Liver (tissue), 3 donors: ENCODE measurements at regions not wholly inside any gene's neighbourhood (a gene's known extent, or its start where the extent isn't known, plus 50 kb on each side); places are given as distances from the start of the nearest gene placed in this dataset.

Experiments
- EGR1 ChIP-seq, 2 donors: IDR thresholded peaks; 2 replicates each; pipeline ENCODE4 v1.6.1; 2016 to 2018; ENCODE audit warnings: antibody characterized with exemption in 2 of 2, low read depth in 2 of 2
- HNF4G ChIP-seq: IDR thresholded peaks from 2 replicates; pipeline ENCODE4 v1.6.1; 2016; ENCODE audit warnings: antibody characterized with exemption
- JUND ChIP-seq, 2 donors: IDR thresholded peaks; 2 replicates each; pipeline ENCODE4 v1.6.1; 2016; ENCODE audit warnings: antibody characterized with exemption in 2 of 2
- MAX ChIP-seq: IDR thresholded peaks from 2 replicates; pipeline ENCODE4 v1.6.1; 2016; ENCODE audit warnings: antibody characterized with exemption
- RAD21 ChIP-seq, 2 donors: IDR thresholded peaks; 2 replicates each; pipeline ENCODE4 v1.6.1; 2016; ENCODE audit warnings: antibody characterized with exemption in 2 of 2, mild to moderate bottlenecking in 2 of 2
- RXRA ChIP-seq, 2 donors: IDR thresholded peaks; 2 replicates each; pipeline ENCODE4 v1.6.1; 2017 to 2018; ENCODE audit warnings: antibody characterized with exemption in 2 of 2, mild to moderate bottlenecking in 1 of 2
- SP1 ChIP-seq: IDR thresholded peaks from 2 replicates; pipeline ENCODE4 v1.6.1; 2018; ENCODE audit warnings: antibody characterized with exemption, mild to moderate bottlenecking
- YY1 ChIP-seq: IDR thresholded peaks from 2 replicates; pipeline ENCODE4 v1.6.1; 2016; ENCODE audit warnings: antibody characterized with exemption, mild to moderate bottlenecking
- TF ChIP-seq, protein P1 (sequence below): fragments of 150-350 bp; IDR thresholded peaks from 2 replicates; pipeline ENCODE4 v1.5.1; 2017; ENCODE audit warnings: improper control_type of control experiment, low read depth, low read length; ENCODE audit not compliant: missing input control
- TF ChIP-seq, protein P2 (sequence below): IDR thresholded peaks from 2 replicates; pipeline ENCODE4 v1.6.1; 2016; ENCODE audit warnings: antibody characterized with exemption
- TF ChIP-seq, protein P3 (sequence below): IDR thresholded peaks from 2 replicates; pipeline ENCODE4 v1.6.1; 2016; ENCODE audit warnings: antibody characterized with exemption, mild to moderate bottlenecking
- donor health status: healthy.
- donor health status: healthy.

- TF ChIP-seq, protein P1, sequence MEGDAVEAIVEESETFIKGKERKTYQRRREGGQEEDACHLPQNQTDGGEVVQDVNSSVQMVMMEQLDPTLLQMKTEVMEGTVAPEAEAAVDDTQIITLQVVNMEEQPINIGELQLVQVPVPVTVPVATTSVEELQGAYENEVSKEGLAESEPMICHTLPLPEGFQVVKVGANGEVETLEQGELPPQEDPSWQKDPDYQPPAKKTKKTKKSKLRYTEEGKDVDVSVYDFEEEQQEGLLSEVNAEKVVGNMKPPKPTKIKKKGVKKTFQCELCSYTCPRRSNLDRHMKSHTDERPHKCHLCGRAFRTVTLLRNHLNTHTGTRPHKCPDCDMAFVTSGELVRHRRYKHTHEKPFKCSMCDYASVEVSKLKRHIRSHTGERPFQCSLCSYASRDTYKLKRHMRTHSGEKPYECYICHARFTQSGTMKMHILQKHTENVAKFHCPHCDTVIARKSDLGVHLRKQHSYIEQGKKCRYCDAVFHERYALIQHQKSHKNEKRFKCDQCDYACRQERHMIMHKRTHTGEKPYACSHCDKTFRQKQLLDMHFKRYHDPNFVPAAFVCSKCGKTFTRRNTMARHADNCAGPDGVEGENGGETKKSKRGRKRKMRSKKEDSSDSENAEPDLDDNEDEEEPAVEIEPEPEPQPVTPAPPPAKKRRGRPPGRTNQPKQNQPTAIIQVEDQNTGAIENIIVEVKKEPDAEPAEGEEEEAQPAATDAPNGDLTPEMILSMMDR: no peak
- TF ChIP-seq HNF4G (no peak), SP1 (no peak), MAX (no peak), JUND (IDR thresholded peaks at IDR 0.05) (no peak), RXRA (IDR thresholded peaks at IDR 0.05) (no peak), RAD21 (IDR thresholded peaks at IDR 0.05) (no peak), YY1 (no peak), EGR1 (IDR thresholded peaks at IDR 0.05; ENCODE audit: low read depth in 2 of 2) (no peak)
- TF ChIP-seq, protein P2, sequence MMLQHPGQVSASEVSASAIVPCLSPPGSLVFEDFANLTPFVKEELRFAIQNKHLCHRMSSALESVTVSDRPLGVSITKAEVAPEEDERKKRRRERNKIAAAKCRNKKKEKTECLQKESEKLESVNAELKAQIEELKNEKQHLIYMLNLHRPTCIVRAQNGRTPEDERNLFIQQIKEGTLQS: no peak
- TF ChIP-seq, protein P3, sequence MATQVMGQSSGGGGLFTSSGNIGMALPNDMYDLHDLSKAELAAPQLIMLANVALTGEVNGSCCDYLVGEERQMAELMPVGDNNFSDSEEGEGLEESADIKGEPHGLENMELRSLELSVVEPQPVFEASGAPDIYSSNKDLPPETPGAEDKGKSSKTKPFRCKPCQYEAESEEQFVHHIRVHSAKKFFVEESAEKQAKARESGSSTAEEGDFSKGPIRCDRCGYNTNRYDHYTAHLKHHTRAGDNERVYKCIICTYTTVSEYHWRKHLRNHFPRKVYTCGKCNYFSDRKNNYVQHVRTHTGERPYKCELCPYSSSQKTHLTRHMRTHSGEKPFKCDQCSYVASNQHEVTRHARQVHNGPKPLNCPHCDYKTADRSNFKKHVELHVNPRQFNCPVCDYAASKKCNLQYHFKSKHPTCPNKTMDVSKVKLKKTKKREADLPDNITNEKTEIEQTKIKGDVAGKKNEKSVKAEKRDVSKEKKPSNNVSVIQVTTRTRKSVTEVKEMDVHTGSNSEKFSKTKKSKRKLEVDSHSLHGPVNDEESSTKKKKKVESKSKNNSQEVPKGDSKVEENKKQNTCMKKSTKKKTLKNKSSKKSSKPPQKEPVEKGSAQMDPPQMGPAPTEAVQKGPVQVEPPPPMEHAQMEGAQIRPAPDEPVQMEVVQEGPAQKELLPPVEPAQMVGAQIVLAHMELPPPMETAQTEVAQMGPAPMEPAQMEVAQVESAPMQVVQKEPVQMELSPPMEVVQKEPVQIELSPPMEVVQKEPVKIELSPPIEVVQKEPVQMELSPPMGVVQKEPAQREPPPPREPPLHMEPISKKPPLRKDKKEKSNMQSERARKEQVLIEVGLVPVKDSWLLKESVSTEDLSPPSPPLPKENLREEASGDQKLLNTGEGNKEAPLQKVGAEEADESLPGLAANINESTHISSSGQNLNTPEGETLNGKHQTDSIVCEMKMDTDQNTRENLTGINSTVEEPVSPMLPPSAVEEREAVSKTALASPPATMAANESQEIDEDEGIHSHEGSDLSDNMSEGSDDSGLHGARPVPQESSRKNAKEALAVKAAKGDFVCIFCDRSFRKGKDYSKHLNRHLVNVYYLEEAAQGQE: no peak
These were observed 846.2 kb downstream of the SLC4A3 start for GRCh38 chr2:220473611-220474010.
